Loucy (cell line): ENCODE measurements at regions not wholly inside any gene's neighbourhood (a gene's known extent, or its start where the extent isn't known, plus 50 kb on each side); places are given as distances from the start of the nearest gene placed in this dataset.

Source experiments
- CTCF ChIP-seq: fragments of 200-600 bp; sonication (generic); conservative IDR thresholded peaks from 2 replicates; pipeline ENCODE4 v1.5.1; 2014; ENCODE audit warnings: mild to moderate bottlenecking, antibody characterized with exemption, low read length
- EZH2phosphoT487 ChIP-seq: fragments of 200-600 bp; IDR thresholded peaks from 2 replicates; pipeline ENCODE4 v1.6.1; 2018; ENCODE audit warnings: antibody characterized with exemption, mild to moderate bottlenecking, moderate library complexity, borderline replicate concordance

GRCh38 chr19:31058676-31059340 lies 290.4 kb downstream of the TSHZ3 start:
- no peak for TF ChIP-seq CTCF
- TF ChIP-seq EZH2phosphoT487, result no peak
